LNCaP clone FGC (cell line): ENCODE measurements at regions not wholly inside any gene's neighbourhood (a gene's known extent, or its start where the extent isn't known, plus 50 kb on each side); places are given as distances from the start of the nearest gene placed in this dataset.
"Not testable (repeated sequence)": the region's sequence is repeated elsewhere in the genome, so short reads cannot be mapped to it uniquely, and the experiment has no call there.

Source experiments
- DNase-seq: peaks from one replicate; pipeline ENCODE4 v3.0.0-alpha.2; 2011; ENCODE audit warnings: low read depth
- H3K4me3 ChIP-seq: 2 replicates; pipeline ENCODE4 v1.5.1; 2011; ENCODE audit warnings: mild to moderate bottlenecking, low read depth, low read length, control low read depth
- TF ChIP-seq, protein P1 (sequence below): IDR thresholded peaks from 2 replicates; pipeline ENCODE4 v1.5.1; 2012; ENCODE audit warnings: mild to moderate bottlenecking; ENCODE audit not compliant: control insufficient read depth, insufficient read depth; ENCODE audit errors: extremely low read depth

DNA sequence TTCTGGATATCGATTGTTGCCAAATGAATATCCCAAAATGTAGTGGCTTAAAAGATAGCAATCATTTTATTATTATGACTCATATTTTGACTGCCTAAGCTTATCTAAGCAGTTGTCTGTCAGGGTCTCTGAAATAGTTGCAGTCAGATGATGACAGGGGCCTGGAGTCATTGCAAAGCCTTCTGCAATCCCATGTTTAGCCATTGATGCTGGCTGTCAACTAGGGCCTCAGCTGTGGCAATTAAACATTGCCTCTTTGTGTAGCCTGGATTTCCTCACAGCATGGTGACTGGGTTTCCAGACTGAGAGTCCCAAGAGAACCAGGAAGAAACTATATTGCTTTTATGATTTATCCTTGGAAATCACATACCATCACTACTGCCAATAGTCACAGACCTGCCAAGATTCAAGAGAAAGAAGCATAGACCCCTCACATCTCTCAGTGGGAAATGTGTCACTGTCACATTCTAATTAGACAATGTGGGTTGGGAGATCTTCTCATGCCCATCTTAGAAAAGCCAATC is 227.3 kb upstream of the NOCT start:
- TF ChIP-seq, protein P1, sequence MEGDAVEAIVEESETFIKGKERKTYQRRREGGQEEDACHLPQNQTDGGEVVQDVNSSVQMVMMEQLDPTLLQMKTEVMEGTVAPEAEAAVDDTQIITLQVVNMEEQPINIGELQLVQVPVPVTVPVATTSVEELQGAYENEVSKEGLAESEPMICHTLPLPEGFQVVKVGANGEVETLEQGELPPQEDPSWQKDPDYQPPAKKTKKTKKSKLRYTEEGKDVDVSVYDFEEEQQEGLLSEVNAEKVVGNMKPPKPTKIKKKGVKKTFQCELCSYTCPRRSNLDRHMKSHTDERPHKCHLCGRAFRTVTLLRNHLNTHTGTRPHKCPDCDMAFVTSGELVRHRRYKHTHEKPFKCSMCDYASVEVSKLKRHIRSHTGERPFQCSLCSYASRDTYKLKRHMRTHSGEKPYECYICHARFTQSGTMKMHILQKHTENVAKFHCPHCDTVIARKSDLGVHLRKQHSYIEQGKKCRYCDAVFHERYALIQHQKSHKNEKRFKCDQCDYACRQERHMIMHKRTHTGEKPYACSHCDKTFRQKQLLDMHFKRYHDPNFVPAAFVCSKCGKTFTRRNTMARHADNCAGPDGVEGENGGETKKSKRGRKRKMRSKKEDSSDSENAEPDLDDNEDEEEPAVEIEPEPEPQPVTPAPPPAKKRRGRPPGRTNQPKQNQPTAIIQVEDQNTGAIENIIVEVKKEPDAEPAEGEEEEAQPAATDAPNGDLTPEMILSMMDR, result no peak
- no peak overlapping the region for H3K4me3 ChIP-seq
- no peak for DNase-seq

DNA sequence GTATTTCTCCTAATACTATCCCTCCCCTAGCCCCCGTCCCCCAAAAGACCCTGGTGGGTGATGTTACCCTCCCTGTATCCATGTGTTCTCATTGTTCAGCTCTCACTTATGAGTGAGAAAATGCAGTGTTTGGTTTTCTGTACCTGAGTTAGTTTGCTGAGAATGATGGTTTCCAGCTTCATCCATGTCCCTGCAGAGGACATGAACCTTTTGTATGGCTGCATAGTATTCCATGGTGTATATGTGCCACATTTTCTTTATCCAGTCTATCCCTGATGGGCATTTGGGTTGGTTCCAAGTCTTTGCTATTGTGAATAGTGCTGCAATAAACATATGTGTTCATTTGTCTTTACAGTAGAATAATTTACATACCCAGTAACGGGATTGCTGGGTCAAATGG is 235.8 kb upstream of the NOCT start:
- not testable (repeated sequence) for DNase-seq, H3K4me3 ChIP-seq

DNA sequence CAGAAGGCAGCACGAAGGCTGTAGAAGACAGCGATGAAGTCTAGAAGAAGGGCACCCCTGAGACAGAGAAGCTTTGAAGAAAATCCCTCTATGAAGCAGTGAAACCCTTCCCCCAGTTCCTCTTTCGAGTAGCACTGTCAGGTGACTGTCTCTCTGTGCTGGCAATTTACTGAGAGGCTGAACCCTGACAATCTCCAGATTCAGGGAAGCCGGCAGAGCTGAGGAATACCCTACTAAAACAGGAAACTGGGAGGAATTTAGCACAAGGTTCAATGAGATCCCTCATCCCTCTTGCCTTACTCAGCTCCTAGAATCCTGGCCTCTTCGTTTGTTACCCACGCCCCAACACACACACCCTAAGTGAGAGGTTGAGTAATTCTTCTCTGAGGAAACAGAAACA is 239.7 kb upstream of the NOCT start:
- H3K4me3 ChIP-seq, result no peak overlapping the region
- TF ChIP-seq, protein P1, result no peak
- no peak for DNase-seq

DNA sequence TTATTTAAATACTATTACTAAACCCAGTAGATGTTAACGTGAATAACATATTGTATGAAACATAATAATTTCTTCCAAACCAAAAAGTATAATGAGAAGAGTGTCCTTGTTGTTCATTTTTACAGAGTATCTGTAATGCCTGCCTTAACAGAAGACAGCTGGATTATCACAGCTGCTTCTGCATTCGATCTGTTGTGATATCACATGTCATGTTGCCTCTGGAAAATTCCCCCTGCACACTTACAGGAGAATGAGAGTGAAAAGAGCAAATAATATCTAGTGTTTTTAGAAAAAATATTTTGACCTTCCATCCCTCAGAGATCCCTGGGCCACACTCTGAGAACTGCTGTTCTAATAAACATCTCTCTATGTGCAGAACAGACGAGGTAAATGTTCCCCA is 240.1 kb upstream of the NOCT start:
- DNase-seq, result no peak
- TF ChIP-seq, protein P1, result no peak

DNA sequence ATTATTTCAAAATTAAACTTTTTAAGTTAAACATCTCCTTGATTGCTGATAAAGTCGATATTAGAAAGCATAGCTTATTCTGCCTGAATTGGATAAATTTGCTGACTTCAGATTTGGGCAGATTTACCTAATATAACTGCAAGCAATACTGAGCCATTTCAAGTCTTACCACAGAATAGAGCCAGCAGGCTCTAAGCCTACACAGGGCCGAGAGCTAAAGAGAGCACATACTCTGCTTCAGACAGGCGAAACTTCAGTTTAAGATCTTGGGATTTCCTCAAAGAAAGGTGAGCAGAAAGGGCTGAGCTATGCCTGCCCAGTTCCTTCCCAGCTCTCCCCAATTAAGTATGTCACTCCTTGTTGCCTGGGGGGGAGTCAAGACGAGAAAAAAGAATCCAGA is 240.6 kb upstream of the NOCT start:
- TF ChIP-seq, protein P1, result no peak
- no peak overlapping the region for H3K4me3 ChIP-seq
- no peak for DNase-seq

More for the DNA sequence above, 240.1 kb upstream of the NOCT start:
- no peak overlapping the region for H3K4me3 ChIP-seq

DNA sequence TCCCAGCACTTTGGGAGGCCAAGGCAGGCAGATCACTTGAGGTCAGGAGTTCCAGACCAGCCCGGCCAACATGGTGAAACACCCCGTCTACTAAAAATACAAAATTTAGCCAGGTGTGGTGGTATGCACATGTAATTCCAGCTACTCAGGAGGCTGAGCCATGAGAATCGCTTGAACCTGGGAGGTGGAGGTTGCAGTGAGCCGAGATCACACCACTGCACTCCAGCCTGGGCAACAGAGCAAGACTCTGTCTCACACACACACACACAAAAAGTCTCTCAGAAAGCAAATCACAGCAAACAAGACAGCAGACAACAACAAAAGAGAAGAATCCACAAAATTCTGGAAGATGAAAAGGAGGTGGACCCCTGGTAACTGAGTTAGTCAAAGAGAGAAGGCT is 241.5 kb upstream of the NOCT start:
- DNase-seq, H3K4me3 ChIP-seq: not testable (repeated sequence)

DNA sequence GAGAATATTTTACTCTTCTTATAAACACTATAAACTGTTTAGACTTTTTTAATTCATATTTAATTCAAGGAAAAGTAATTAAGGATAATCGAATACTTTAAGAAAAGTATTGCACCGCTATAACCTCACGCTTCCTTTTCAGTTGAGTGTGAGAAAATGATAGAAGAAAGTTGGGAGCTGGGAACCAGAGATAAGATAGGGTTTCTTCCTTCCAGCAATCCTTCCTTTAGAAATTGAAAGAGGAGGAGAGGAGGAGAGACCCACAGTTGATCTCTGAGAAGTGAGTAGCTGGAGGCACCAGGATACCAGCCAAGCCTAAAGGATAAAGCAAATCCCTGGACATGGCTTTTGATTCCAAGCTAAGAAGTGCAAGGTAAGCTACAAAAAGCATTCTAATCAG is 242.3 kb upstream of the NOCT start:
- TF ChIP-seq, protein P1, result no peak
- no peak for DNase-seq
- no peak overlapping the region for H3K4me3 ChIP-seq

DNA sequence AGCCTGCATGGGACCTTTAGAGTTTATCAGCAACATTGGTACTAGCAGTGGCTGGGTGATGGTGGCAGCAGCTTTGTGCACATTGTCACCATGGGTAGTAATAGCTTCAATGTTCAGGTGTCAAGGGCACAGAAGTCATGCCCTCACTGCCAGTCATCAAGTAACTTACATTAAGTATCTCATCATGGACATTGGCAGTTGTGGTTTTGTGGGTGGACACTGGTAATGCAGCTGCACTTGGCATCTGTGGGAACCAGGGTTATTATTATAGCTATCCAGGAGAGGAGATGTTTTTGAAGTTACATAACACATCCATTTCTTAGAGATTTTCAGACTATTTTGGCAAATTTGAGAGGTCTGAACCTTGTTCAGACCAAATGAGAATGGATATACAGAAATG is 243.2 kb upstream of the NOCT start:
- TF ChIP-seq, protein P1, result no peak
- DNase-seq, result no peak
- no peak overlapping the region for H3K4me3 ChIP-seq
